GM21619 (cell line): ENCODE measurements at regions not wholly inside any gene's neighbourhood (a gene's known extent, or its start where the extent isn't known, plus 50 kb on each side); places are given as distances from the start of the nearest gene placed in this dataset.

Experiments
- ATAC-seq: cut with Tn5 transposase; IDR thresholded peaks from one replicate; pipeline ENCODE4 v1.9.1; 2021; ENCODE audit not compliant: unreplicated experiment

- no peak for ATAC-seq
These were observed 359.9 kb upstream of the SLC14A2 start for GRCh38 chr18:45255197-45255890.

GRCh38 chr18:45260125-45260524 is 355.2 kb upstream of the SLC14A2 start:
- no peak for ATAC-seq

- no peak for ATAC-seq
These were observed 349.3 kb upstream of the SLC14A2 start for GRCh38 chr18:45266023-45266422.

- no peak for ATAC-seq
These were observed 347.7 kb upstream of the SLC14A2 start for GRCh38 chr18:45267622-45268021.

- no peak for ATAC-seq
These were observed 346.7 kb upstream of the SLC14A2 start for GRCh38 chr18:45268583-45268982.

- ATAC-seq, result no peak
These were observed 344.9 kb upstream of the SLC14A2 start for GRCh38 chr18:45270289-45270771.

- no peak for ATAC-seq
These were observed 341.2 kb upstream of the SLC14A2 start for GRCh38 chr18:45274026-45274425.

- no peak for ATAC-seq
These were observed 339.7 kb upstream of the SLC14A2 start for GRCh38 chr18:45275367-45276113.

- no peak for ATAC-seq
These were observed 338.4 kb upstream of the SLC14A2 start for GRCh38 chr18:45276878-45277277.

- no peak for ATAC-seq
These were observed 337.4 kb upstream of the SLC14A2 start for GRCh38 chr18:45277908-45278307.

GRCh38 chr18:45280481-45281276 is 334.6 kb upstream of the SLC14A2 start:
- no peak for ATAC-seq

GRCh38 chr18:45282101-45282812 is 333.0 kb upstream of the SLC14A2 start:
- ATAC-seq, result no peak

- no peak for ATAC-seq
These were observed 331.1 kb upstream of the SLC14A2 start for GRCh38 chr18:45284174-45284573.

- no peak for ATAC-seq
These were observed 330.4 kb upstream of the SLC14A2 start for GRCh38 chr18:45284851-45285250.

GRCh38 chr18:45285251-45285650 is 330.0 kb upstream of the SLC14A2 start:
- no peak for ATAC-seq

GRCh38 chr18:45286431-45286830 is 328.8 kb upstream of the SLC14A2 start:
- no peak for ATAC-seq

GRCh38 chr18:45287531-45287930 is 327.7 kb upstream of the SLC14A2 start:
- ATAC-seq, result no peak

GRCh38 chr18:45290364-45290763 is 324.9 kb upstream of the SLC14A2 start:
- ATAC-seq, result no peak

- ATAC-seq, result no peak
These were observed 323.4 kb upstream of the SLC14A2 start for GRCh38 chr18:45291621-45292615.

GRCh38 chr18:45295388-45295787 is 319.9 kb upstream of the SLC14A2 start:
- ATAC-seq, result no peak
